ENCODE measurements at regions not wholly inside any gene's neighbourhood (a gene's known extent, or its start where the extent isn't known, plus 50 kb on each side); places are given as distances from the start of the nearest gene placed in this dataset.

- no peak for TF ChIP-seq ZBTB7A (IDR thresholded peaks at IDR 0.05; ENCODE audit: low read depth)
- no peak for TF ChIP-seq MAX (IDR thresholded peaks at IDR 0.05)
- TF ChIP-seq CREB1 (IDR thresholded peaks at IDR 0.05; ENCODE audit: low read depth) = no peak
- no peak for TF ChIP-seq NFIC (IDR thresholded peaks at IDR 0.05)
- no peak for TF ChIP-seq EP300 (IDR thresholded peaks at IDR 0.05; ENCODE audit: borderline replicate concordance)
- no peak for TF ChIP-seq TCF12 (IDR thresholded peaks at IDR 0.05; ENCODE audit: low read depth)
- no peak for TF ChIP-seq EGR1 (IDR thresholded peaks at IDR 0.05)
- no peak for TF ChIP-seq TEAD4 (IDR thresholded peaks at IDR 0.05)
Observed at GRCh38 chr5:29795096-29795652, 1398.3 kb upstream of the CDH6 start.

GRCh38 chr5:29794141-29794787, 1399.2 kb upstream of the CDH6 start:
- TF ChIP-seq REST (IDR thresholded peaks at IDR 0.05; ENCODE audit: low read depth) (no peak), EGR1 (IDR thresholded peaks at IDR 0.05) (no peak), EP300 (IDR thresholded peaks at IDR 0.05; ENCODE audit: borderline replicate concordance) (no peak), FOXM1 (IDR thresholded peaks at IDR 0.05; ENCODE audit: borderline replicate concordance, low read depth) (no peak), TEAD4 (IDR thresholded peaks at IDR 0.05) (no peak), TCF12 (IDR thresholded peaks at IDR 0.05; ENCODE audit: low read depth) (no peak), YY1 (IDR thresholded peaks at IDR 0.05; ENCODE audit: low read depth) (no peak), RAD21 (IDR thresholded peaks at IDR 0.05; ENCODE audit: low read depth) (no peak), USF1 (IDR thresholded peaks at IDR 0.05) (no peak), CEBPB (IDR thresholded peaks at IDR 0.05) (no peak), ZBTB7A (IDR thresholded peaks at IDR 0.05; ENCODE audit: low read depth) (no peak), CREB1 (IDR thresholded peaks at IDR 0.05; ENCODE audit: low read depth) (no peak)

GRCh38 chr5:29790281-29790680, 1403.2 kb upstream of the CDH6 start:
- TF ChIP-seq TEAD4 (IDR thresholded peaks at IDR 0.05) = no peak

GRCh38 chr5:29780401-29780800, 1413.1 kb upstream of the CDH6 start:
- TF ChIP-seq FOXM1 (IDR thresholded peaks at IDR 0.05; ENCODE audit: borderline replicate concordance, low read depth) (no peak), TEAD4 (IDR thresholded peaks at IDR 0.05) (no peak), TCF12 (IDR thresholded peaks at IDR 0.05; ENCODE audit: low read depth) (no peak), EP300 (IDR thresholded peaks at IDR 0.05; ENCODE audit: borderline replicate concordance) (no peak), USF1 (IDR thresholded peaks at IDR 0.05) (no peak), CREB1 (IDR thresholded peaks at IDR 0.05; ENCODE audit: low read depth) (no peak), RAD21 (IDR thresholded peaks at IDR 0.05; ENCODE audit: low read depth) (no peak), ZBTB7A (IDR thresholded peaks at IDR 0.05; ENCODE audit: low read depth) (no peak), NFIC (IDR thresholded peaks at IDR 0.05) (no peak), TAF1 (IDR thresholded peaks at IDR 0.05; ENCODE audit: low read depth) (no peak), REST (IDR thresholded peaks at IDR 0.05; ENCODE audit: low read depth) (no peak), CEBPB (IDR thresholded peaks at IDR 0.05) (no peak), YY1 (IDR thresholded peaks at IDR 0.05; ENCODE audit: low read depth) (no peak), MAX (IDR thresholded peaks at IDR 0.05) (no peak), EGR1 (IDR thresholded peaks at IDR 0.05) (no peak)

- TF ChIP-seq EP300 (IDR thresholded peaks at IDR 0.05; ENCODE audit: borderline replicate concordance) (no peak), RAD21 (IDR thresholded peaks at IDR 0.05; ENCODE audit: low read depth) (no peak), ZBTB7A (IDR thresholded peaks at IDR 0.05; ENCODE audit: low read depth) (no peak), USF1 (IDR thresholded peaks at IDR 0.05) (no peak), FOXM1 (IDR thresholded peaks at IDR 0.05; ENCODE audit: borderline replicate concordance, low read depth) (no peak), CEBPB (IDR thresholded peaks at IDR 0.05) (no peak), NFIC (IDR thresholded peaks at IDR 0.05) (no peak), TCF12 (IDR thresholded peaks at IDR 0.05; ENCODE audit: low read depth) (no peak), TEAD4 (IDR thresholded peaks at IDR 0.05) (no peak), MAX (IDR thresholded peaks at IDR 0.05) (no peak)
Observed at GRCh38 chr5:29779141-29779540, 1414.3 kb upstream of the CDH6 start.

Data from Ishikawa (cell line).